GM23338 (cell line): ENCODE measurements at regions not wholly inside any gene's neighbourhood (a gene's known extent, or its start where the extent isn't known, plus 50 kb on each side); places are given as distances from the start of the nearest gene placed in this dataset.

Experiments used
- ATAC-seq: fragments of 200-7000 bp; cut with Tn5 transposase; 3 replicates; pipeline ENCODE4 v1.9.1; 2020
- DNase-seq: peaks from one replicate; pipeline ENCODE4 v3.0.0-alpha.2; 2015; ENCODE audit warnings: low spot score
- H2AFZ ChIP-seq: fragments of 200-600 bp; sonication (generic); 2 replicates; pipeline ENCODE4 v1.8.0; 2016; ENCODE audit warnings: antibody characterized with exemption, mild to moderate bottlenecking, moderate library complexity
- H3F3A ChIP-seq: fragments of 200-600 bp; sonication (generic); replicated peaks from 2 replicates; pipeline ENCODE4 v1.8.0; 2017; ENCODE audit warnings: antibody characterized with exemption, mixed run types, low read depth
- H3K27ac ChIP-seq: fragments of 200-600 bp; sonication (generic); 2 replicates; pipeline ENCODE4 v1.6.1; 2016; ENCODE audit warnings: low read depth
- H3K27me3 ChIP-seq: fragments of 200-600 bp; sonication (generic); 2 replicates; pipeline ENCODE4 v1.8.0; 2016; ENCODE audit warnings: mild to moderate bottlenecking, mixed run types, moderate library complexity; ENCODE audit not compliant: insufficient read depth
- H3K36me3 ChIP-seq: fragments of 200-600 bp; sonication (generic); 2 replicates; pipeline ENCODE4 v1.8.0; 2016; ENCODE audit warnings: mild to moderate bottlenecking; ENCODE audit not compliant: insufficient read depth
- H3K4me1 ChIP-seq: fragments of 200-600 bp; sonication (generic); 2 replicates; pipeline ENCODE4 v1.8.0; 2016; ENCODE audit warnings: mild to moderate bottlenecking, moderate library complexity; ENCODE audit not compliant: insufficient read depth
- H3K4me2 ChIP-seq: fragments of 200-600 bp; sonication (generic); 2 replicates; pipeline ENCODE4 v1.7.1; 2017; ENCODE audit warnings: mixed run types
- H3K4me3 ChIP-seq: fragments of 200-600 bp; sonication (generic); 2 replicates; pipeline ENCODE4 v1.6.1; 2016; ENCODE audit warnings: mixed run types
- H3K79me2 ChIP-seq: fragments of 200-600 bp; sonication (generic); replicated peaks from 2 replicates; pipeline ENCODE4 v1.8.0; 2017; ENCODE audit warnings: mild to moderate bottlenecking; ENCODE audit not compliant: insufficient read depth
- H3K9me2 ChIP-seq: fragments of 200-600 bp; sonication (generic); 2 replicates; pipeline ENCODE4 v1.8.0; 2017; ENCODE audit not compliant: insufficient read depth
- H4K20me1 ChIP-seq: fragments of 200-600 bp; sonication (generic); replicated peaks from 2 replicates; pipeline ENCODE4 v1.8.0; 2017; ENCODE audit warnings: mild to moderate bottlenecking; ENCODE audit not compliant: insufficient read depth
- H3K27ac Mint-ChIP-seq: 2 replicates; pipeline ENCODE4 v1.8.0; 2020; ENCODE audit warnings: inconsistent platforms, mild to moderate bottlenecking, moderate library complexity, mixed read lengths
- H3K27me3 Mint-ChIP-seq: 3 replicates; pipeline ENCODE4 v1.8.0; 2022; ENCODE audit warnings: low read depth, mild to moderate bottlenecking, moderate library complexity, mixed read lengths, inconsistent platforms; ENCODE audit not compliant: insufficient read depth, poor library complexity
- H3K36me3 Mint-ChIP-seq: 3 replicates; pipeline ENCODE4 v1.8.0; 2021; ENCODE audit warnings: low read depth, mild to moderate bottlenecking, inconsistent platforms, moderate library complexity, mixed read lengths
- H3K4me1 Mint-ChIP-seq: 3 replicates; pipeline ENCODE4 v1.8.0; 2020; ENCODE audit warnings: mild to moderate bottlenecking, inconsistent platforms, mixed read lengths
- H3K4me3 Mint-ChIP-seq: 3 replicates; pipeline ENCODE4 v1.8.0; 2021; ENCODE audit warnings: moderate library complexity, mild to moderate bottlenecking, inconsistent platforms, mixed read lengths
- H3K9me3 Mint-ChIP-seq: 3 replicates; pipeline ENCODE4 v1.8.0; 2020; ENCODE audit warnings: moderate library complexity, mild to moderate bottlenecking, inconsistent platforms, mixed read lengths
- CREB1 ChIP-seq: fragments of 250-450 bp; sonication (Bioruptor Pico); IDR thresholded peaks from 2 replicates; pipeline ENCODE4 v1.5.0; 2020; ENCODE audit warnings: low read depth, mild to moderate bottlenecking, moderate library complexity
- EZH2 ChIP-seq: fragments of 200-600 bp; sonication (generic); IDR thresholded peaks from one replicate; pipeline ENCODE4 v1.8.0; 2017; ENCODE audit warnings: antibody characterized with exemption, mild to moderate bottlenecking, low read depth; ENCODE audit not compliant: unreplicated experiment
- EZH2phosphoT487 ChIP-seq: fragments of 200-600 bp; sonication (generic); IDR thresholded peaks from one replicate; pipeline ENCODE4 v1.8.1; 2018; ENCODE audit warnings: antibody characterized with exemption; ENCODE audit not compliant: unreplicated experiment
- JUNB ChIP-seq: IDR thresholded peaks from one replicate; pipeline ENCODE4 v1.6.1; 2016; ENCODE audit warnings: antibody characterized with exemption; ENCODE audit not compliant: unreplicated experiment
- NANOG ChIP-seq: IDR thresholded peaks from 2 replicates; pipeline ENCODE4 v1.6.1; 2016; ENCODE audit warnings: antibody characterized with exemption, borderline replicate concordance
- POLR2AphosphoS5 ChIP-seq: IDR thresholded peaks from 2 replicates; pipeline ENCODE4 v1.6.1; 2016; ENCODE audit warnings: antibody characterized with exemption, low read depth
- STAT1 ChIP-seq: IDR thresholded peaks from one replicate; pipeline ENCODE4 v1.6.1; 2016; ENCODE audit warnings: antibody characterized with exemption; ENCODE audit not compliant: unreplicated experiment
- ZNF114 ChIP-seq: fragments of 250-450 bp; sonication (Bioruptor Pico); IDR thresholded peaks from 2 replicates; pipeline ENCODE4 v1.5.0; 2020; ENCODE audit warnings: mild to moderate bottlenecking, moderate library complexity
- ZNF331 ChIP-seq: fragments of 250-450 bp; sonication (Bioruptor Pico); IDR thresholded peaks from 2 replicates; pipeline ENCODE4 v1.5.0; 2020; ENCODE audit warnings: low read depth, mild to moderate bottlenecking, moderate library complexity
- TF ChIP-seq, protein P1 (sequence below): fragments of 250-450 bp; sonication (Bioruptor Pico); IDR thresholded peaks from 2 replicates; pipeline ENCODE4 v1.5.0; 2020; ENCODE audit warnings: mild to moderate bottlenecking, moderate library complexity
- TF ChIP-seq, protein P2 (sequence below), 2 experiments: fragments of 200-600 bp in 1 of 2; sonication (generic) in 1 of 2; conservative IDR thresholded peaks; 2 replicates each; pipeline versions ENCODE4 v1.5.1 to v1.6.1; 2016 to 2017; ENCODE audit warnings: antibody characterized with exemption in 2 of 2, low read depth in 2 of 2, mild to moderate bottlenecking in 2 of 2, moderate library complexity in 1 of 2
- TF ChIP-seq, protein P3 (sequence below): IDR thresholded peaks from one replicate; pipeline ENCODE4 v1.6.1; 2018; ENCODE audit warnings: antibody characterized with exemption; ENCODE audit not compliant: unreplicated experiment
- TF ChIP-seq, protein P4 (sequence below): IDR thresholded peaks from 2 replicates; pipeline ENCODE4 v1.6.1; 2016; ENCODE audit warnings: antibody characterized with exemption

DNA sequence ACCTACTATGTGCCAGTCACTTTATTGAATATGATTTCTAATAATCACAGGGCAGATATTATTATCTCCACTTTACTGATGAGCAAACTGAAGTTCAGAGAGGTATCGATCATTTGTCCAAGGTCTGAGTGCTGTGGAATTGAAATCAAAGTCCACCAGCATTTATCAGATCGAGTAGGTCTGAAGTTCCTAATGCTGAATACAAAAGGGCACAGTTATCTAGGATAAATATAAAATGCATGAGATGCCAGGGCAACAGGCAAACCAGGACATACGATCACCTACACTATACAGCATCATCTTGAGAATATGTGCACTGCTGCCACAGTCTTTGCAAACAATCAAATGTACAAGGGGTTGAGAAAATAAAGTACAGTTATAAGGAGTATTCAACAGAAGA, 57.2 kb upstream of the SH3RF1 start:
- Histone ChIP-seq H3F3A (no peaks in the 10 kb centered on the region), H2AFZ (no peak overlapping the region), H3K4me2 (no peak overlapping the region), H3K4me3 (no peak overlapping the region), H3K4me1 (no peaks in the 10 kb centered on the region), H3K27ac (no peak overlapping the region), H3K79me2 (no peaks in the 10 kb centered on the region), H3K27me3 (no peaks in the 10 kb centered on the region), H4K20me1 (no peaks in the 10 kb centered on the region), H3K36me3 (no peaks in the 10 kb centered on the region), H3K9me2 (no peaks in the 10 kb centered on the region)
- Mint-ChIP-seq H3K4me3 (no peak overlapping the region), H3K27me3 (peaks cover 13% of the 10 kb centered on the region), H3K4me1 (no peaks in the 10 kb centered on the region), H3K27ac (no peak overlapping the region), H3K36me3 (no peaks in the 10 kb centered on the region), H3K9me3 (peaks cover 10% of the 10 kb centered on the region; the same call in 2 of the 3 replicates)
- ATAC-seq: no peak
- TF ChIP-seq, protein P1, sequence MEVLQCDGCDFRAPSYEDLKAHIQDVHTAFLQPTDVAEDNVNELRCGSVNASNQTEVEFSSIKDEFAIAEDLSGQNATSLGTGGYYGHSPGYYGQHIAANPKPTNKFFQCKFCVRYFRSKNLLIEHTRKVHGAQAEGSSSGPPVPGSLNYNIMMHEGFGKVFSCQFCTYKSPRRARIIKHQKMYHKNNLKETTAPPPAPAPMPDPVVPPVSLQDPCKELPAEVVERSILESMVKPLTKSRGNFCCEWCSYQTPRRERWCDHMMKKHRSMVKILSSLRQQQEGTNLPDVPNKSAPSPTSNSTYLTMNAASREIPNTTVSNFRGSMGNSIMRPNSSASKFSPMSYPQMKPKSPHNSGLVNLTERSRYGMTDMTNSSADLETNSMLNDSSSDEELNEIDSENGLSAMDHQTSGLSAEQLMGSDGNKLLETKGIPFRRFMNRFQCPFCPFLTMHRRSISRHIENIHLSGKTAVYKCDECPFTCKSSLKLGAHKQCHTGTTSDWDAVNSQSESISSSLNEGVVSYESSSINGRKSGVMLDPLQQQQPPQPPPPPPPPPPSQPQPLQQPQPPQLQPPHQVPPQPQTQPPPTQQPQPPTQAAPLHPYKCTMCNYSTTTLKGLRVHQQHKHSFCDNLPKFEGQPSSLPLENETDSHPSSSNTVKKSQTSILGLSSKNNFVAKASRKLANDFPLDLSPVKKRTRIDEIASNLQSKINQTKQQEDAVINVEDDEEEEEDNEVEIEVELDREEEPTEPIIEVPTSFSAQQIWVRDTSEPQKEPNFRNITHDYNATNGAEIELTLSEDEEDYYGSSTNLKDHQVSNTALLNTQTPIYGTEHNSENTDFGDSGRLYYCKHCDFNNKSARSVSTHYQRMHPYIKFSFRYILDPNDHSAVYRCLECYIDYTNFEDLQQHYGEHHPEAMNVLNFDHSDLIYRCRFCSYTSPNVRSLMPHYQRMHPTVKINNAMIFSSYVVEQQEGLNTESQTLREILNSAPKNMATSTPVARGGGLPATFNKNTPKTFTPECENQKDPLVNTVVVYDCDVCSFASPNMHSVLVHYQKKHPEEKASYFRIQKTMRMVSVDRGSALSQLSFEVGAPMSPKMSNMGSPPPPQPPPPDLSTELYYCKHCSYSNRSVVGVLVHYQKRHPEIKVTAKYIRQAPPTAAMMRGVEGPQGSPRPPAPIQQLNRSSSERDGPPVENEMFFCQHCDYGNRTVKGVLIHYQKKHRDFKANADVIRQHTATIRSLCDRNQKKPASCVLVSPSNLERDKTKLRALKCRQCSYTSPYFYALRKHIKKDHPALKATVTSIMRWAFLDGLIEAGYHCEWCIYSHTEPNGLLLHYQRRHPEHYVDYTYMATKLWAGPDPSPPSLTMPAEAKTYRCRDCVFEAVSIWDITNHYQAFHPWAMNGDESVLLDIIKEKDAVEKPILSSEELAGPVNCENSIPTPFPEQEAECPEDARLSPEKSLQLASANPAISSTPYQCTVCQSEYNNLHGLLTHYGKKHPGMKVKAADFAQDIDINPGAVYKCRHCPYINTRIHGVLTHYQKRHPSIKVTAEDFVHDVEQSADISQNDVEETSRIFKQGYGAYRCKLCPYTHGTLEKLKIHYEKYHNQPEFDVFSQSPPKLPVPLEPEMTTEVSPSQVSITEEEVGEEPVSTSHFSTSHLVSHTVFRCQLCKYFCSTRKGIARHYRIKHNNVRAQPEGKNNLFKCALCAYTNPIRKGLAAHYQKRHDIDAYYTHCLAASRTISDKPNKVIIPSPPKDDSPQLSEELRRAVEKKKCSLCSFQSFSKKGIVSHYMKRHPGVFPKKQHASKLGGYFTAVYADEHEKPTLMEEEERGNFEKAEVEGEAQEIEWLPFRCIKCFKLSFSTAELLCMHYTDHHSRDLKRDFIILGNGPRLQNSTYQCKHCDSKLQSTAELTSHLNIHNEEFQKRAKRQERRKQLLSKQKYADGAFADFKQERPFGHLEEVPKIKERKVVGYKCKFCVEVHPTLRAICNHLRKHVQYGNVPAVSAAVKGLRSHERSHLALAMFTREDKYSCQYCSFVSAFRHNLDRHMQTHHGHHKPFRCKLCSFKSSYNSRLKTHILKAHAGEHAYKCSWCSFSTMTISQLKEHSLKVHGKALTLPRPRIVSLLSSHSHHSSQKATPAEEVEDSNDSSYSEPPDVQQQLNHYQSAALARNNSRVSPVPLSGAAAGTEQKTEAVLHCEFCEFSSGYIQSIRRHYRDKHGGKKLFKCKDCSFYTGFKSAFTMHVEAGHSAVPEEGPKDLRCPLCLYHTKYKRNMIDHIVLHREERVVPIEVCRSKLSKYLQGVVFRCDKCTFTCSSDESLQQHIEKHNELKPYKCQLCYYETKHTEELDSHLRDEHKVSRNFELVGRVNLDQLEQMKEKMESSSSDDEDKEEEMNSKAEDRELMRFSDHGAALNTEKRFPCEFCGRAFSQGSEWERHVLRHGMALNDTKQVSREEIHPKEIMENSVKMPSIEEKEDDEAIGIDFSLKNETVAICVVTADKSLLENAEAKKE: no peak
- TF ChIP-seq POLR2AphosphoS5: no peak
- TF ChIP-seq, protein P2, sequence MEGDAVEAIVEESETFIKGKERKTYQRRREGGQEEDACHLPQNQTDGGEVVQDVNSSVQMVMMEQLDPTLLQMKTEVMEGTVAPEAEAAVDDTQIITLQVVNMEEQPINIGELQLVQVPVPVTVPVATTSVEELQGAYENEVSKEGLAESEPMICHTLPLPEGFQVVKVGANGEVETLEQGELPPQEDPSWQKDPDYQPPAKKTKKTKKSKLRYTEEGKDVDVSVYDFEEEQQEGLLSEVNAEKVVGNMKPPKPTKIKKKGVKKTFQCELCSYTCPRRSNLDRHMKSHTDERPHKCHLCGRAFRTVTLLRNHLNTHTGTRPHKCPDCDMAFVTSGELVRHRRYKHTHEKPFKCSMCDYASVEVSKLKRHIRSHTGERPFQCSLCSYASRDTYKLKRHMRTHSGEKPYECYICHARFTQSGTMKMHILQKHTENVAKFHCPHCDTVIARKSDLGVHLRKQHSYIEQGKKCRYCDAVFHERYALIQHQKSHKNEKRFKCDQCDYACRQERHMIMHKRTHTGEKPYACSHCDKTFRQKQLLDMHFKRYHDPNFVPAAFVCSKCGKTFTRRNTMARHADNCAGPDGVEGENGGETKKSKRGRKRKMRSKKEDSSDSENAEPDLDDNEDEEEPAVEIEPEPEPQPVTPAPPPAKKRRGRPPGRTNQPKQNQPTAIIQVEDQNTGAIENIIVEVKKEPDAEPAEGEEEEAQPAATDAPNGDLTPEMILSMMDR (conservative IDR thresholded peaks at IDR 0.05; ENCODE audit: low read depth in 2 of 2): no peak
- TF ChIP-seq, protein P3, sequence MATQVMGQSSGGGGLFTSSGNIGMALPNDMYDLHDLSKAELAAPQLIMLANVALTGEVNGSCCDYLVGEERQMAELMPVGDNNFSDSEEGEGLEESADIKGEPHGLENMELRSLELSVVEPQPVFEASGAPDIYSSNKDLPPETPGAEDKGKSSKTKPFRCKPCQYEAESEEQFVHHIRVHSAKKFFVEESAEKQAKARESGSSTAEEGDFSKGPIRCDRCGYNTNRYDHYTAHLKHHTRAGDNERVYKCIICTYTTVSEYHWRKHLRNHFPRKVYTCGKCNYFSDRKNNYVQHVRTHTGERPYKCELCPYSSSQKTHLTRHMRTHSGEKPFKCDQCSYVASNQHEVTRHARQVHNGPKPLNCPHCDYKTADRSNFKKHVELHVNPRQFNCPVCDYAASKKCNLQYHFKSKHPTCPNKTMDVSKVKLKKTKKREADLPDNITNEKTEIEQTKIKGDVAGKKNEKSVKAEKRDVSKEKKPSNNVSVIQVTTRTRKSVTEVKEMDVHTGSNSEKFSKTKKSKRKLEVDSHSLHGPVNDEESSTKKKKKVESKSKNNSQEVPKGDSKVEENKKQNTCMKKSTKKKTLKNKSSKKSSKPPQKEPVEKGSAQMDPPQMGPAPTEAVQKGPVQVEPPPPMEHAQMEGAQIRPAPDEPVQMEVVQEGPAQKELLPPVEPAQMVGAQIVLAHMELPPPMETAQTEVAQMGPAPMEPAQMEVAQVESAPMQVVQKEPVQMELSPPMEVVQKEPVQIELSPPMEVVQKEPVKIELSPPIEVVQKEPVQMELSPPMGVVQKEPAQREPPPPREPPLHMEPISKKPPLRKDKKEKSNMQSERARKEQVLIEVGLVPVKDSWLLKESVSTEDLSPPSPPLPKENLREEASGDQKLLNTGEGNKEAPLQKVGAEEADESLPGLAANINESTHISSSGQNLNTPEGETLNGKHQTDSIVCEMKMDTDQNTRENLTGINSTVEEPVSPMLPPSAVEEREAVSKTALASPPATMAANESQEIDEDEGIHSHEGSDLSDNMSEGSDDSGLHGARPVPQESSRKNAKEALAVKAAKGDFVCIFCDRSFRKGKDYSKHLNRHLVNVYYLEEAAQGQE: no peak
- no peak for TF ChIP-seq CREB1 (CRISPR knock-in tag)
- TF ChIP-seq ZNF331 (CRISPR knock-in tag): no peak
- no peak for TF ChIP-seq NANOG
- TF ChIP-seq EZH2: no peak
- no peak for TF ChIP-seq EZH2phosphoT487
- no peak for TF ChIP-seq STAT1
- TF ChIP-seq JUNB: no peak
- TF ChIP-seq, protein P4, sequence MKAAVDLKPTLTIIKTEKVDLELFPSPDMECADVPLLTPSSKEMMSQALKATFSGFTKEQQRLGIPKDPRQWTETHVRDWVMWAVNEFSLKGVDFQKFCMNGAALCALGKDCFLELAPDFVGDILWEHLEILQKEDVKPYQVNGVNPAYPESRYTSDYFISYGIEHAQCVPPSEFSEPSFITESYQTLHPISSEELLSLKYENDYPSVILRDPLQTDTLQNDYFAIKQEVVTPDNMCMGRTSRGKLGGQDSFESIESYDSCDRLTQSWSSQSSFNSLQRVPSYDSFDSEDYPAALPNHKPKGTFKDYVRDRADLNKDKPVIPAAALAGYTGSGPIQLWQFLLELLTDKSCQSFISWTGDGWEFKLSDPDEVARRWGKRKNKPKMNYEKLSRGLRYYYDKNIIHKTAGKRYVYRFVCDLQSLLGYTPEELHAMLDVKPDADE: no peak
- TF ChIP-seq ZNF114: no peak
- DNase-seq: no peak
